PC-3 (cell line): ENCODE measurements at regions not wholly inside any gene's neighbourhood (a gene's known extent, or its start where the extent isn't known, plus 50 kb on each side); places are given as distances from the start of the nearest gene placed in this dataset. TPM values are rescaled to one million over a fixed set of nuclear protein-coding genes. Genes with fewer than 3 reads are reported as not detected.

Source experiments
- microRNA-seq: library from miRNA; unstranded; fragments of <30 nt; microRNA quantifications from one replicate; pipeline ENCODE4 v1.1.0, GENCODE V29; 2020; ENCODE audit not compliant: unreplicated experiment

Small RNA genes lying in the stretch of these regions (microRNA-seq; reads per million reads assigned to microRNA genes)
- gene MIR4436B2, result not detected
